OCI-LY1 (cell line): ENCODE measurements at regions not wholly inside any gene's neighbourhood (a gene's known extent, or its start where the extent isn't known, plus 50 kb on each side); places are given as distances from the start of the nearest gene placed in this dataset.

ENCODE experiments used
- H2AFZ ChIP-seq: fragments of 200-600 bp; sonication (generic), shearing (Covaris generic); 2 replicates; pipeline ENCODE4 v1.6.0; 2014; ENCODE audit warnings: antibody characterized with exemption, mild to moderate bottlenecking, low read length
- H3F3A ChIP-seq: fragments of 200-600 bp; sonication (generic), shearing (Covaris generic); 2 replicates; pipeline ENCODE4 v1.6.0; 2014; ENCODE audit warnings: mild to moderate bottlenecking, antibody characterized with exemption, low read length, moderate library complexity; ENCODE audit not compliant: insufficient read depth
- H3K27ac ChIP-seq: fragments of 200-600 bp; sonication (generic); 2 replicates; pipeline ENCODE4 v1.5.1; 2014; ENCODE audit warnings: low read length, mixed run types, mild to moderate bottlenecking, low read depth; ENCODE audit not compliant: poor library complexity, severe bottlenecking
- H3K27me3 ChIP-seq: fragments of 200-600 bp; sonication (generic); 2 replicates; pipeline ENCODE4 v1.6.0; 2014; ENCODE audit warnings: antibody characterized with exemption, mild to moderate bottlenecking, low read length, moderate library complexity; ENCODE audit not compliant: insufficient read depth
- H3K36me3 ChIP-seq: fragments of 200-600 bp; sonication (generic); 2 replicates; pipeline ENCODE4 v1.6.1; 2014; ENCODE audit warnings: mild to moderate bottlenecking, antibody characterized with exemption, low read length, moderate library complexity, mixed read lengths; ENCODE audit not compliant: insufficient read depth
- H3K4me1 ChIP-seq: fragments of 200-600 bp; sonication (generic); 2 replicates; pipeline ENCODE4 v1.5.1; 2014; ENCODE audit warnings: mild to moderate bottlenecking, low read length, moderate library complexity; ENCODE audit not compliant: insufficient read depth, severe bottlenecking
- H3K4me2 ChIP-seq: fragments of 200-600 bp; sonication (generic), shearing (Covaris generic); 2 replicates; pipeline ENCODE4 v1.6.1; 2014; ENCODE audit warnings: low read length
- H3K4me3 ChIP-seq: fragments of 200-600 bp; sonication (generic); 2 replicates; pipeline ENCODE4 v1.5.1; 2014; ENCODE audit warnings: low read length, low read depth, mild to moderate bottlenecking, mixed read lengths; ENCODE audit not compliant: poor library complexity, severe bottlenecking
- H3K79me2 ChIP-seq: fragments of 200-600 bp; shearing (Covaris generic); 2 replicates; pipeline ENCODE4 v1.6.1; 2016; ENCODE audit warnings: mixed run types, low read length, mixed read lengths; ENCODE audit not compliant: insufficient read depth
- H3K9ac ChIP-seq: fragments of 200-600 bp; sonication (generic), shearing (Covaris generic); 2 replicates; pipeline ENCODE4 v1.6.1; 2014; ENCODE audit warnings: mild to moderate bottlenecking, low read length, mixed read lengths
- H3K9me2 ChIP-seq: fragments of 200-600 bp; sonication (generic), shearing (Covaris generic); 2 replicates; pipeline ENCODE4 v1.6.1; 2014; ENCODE audit warnings: low read depth, mild to moderate bottlenecking, low read length, mixed read lengths
- H3K9me3 ChIP-seq: fragments of 200-600 bp; shearing (Covaris generic); 2 replicates; pipeline ENCODE4 v1.6.1; 2014; ENCODE audit warnings: low read length, mixed read lengths
- H4K20me1 ChIP-seq: fragments of 200-600 bp; sonication (generic), shearing (Covaris generic); 2 replicates; pipeline ENCODE4 v1.6.0; 2016; ENCODE audit warnings: mild to moderate bottlenecking, low read length; ENCODE audit not compliant: insufficient read depth
- CTCF ChIP-seq: fragments of 200-600 bp; sonication (generic), shearing (Covaris generic); IDR thresholded peaks from 2 replicates; pipeline ENCODE4 v1.5.1; 2017; ENCODE audit warnings: mild to moderate bottlenecking, antibody characterized with exemption, low read length, moderate library complexity, mixed read lengths
- EZH2 ChIP-seq: fragments of 200-600 bp; sonication (generic), shearing (Covaris generic); IDR thresholded peaks from 2 replicates; pipeline ENCODE4 v1.8.0; 2017; ENCODE audit warnings: borderline replicate concordance, mixed run types, mild to moderate bottlenecking, antibody characterized with exemption, low read length, moderate library complexity, mixed read lengths

GRCh38 chr4:12137575-12137974 is 708.9 kb upstream of the HS3ST1 start:
- H3K36me3 ChIP-seq: no peaks in the 10 kb centered on the region
- H3K4me1 ChIP-seq: no peaks in the 10 kb centered on the region
- H3K9ac ChIP-seq: no peak overlapping the region
- no peaks in the 10 kb centered on the region for H3K9me2 ChIP-seq
- no peaks in the 10 kb centered on the region for H3F3A ChIP-seq
- TF ChIP-seq EZH2 (no peak), CTCF (no peak)
- H3K4me3 ChIP-seq: no peak overlapping the region
- no peak overlapping the region for H2AFZ ChIP-seq
- no peaks in the 10 kb centered on the region for H3K79me2 ChIP-seq
- no peaks in the 10 kb centered on the region for H3K9me3 ChIP-seq
- H4K20me1 ChIP-seq: no peaks in the 10 kb centered on the region
- no peak overlapping the region for H3K4me2 ChIP-seq
- no peak overlapping the region for H3K27ac ChIP-seq
- no peaks in the 10 kb centered on the region for H3K27me3 ChIP-seq

DNA sequence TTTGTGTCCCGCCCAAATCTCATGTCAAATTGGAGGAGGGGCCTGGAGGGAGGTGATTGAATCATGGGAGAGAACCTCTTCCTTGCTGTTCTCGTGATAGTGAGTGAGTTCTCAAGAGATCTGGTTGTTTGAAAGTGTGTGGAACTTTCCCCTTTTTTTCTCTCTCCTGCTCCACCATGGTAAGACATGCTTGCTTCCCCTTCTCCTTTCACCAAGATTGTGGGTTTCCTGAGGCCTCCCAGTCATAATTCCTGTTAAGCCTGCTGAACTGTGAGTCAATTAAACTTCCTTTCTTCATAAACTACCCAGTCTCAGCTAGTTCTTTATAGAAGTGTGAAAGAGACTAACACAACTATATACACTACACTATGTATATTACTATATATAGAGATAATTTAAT is 697.8 kb upstream of the HS3ST1 start:
- Histone ChIP-seq H3K4me3 (no peak overlapping the region), H3K9ac (no peak overlapping the region), H3K36me3 (no peaks in the 10 kb centered on the region), H3K27ac (no peak overlapping the region), H3K9me3 (no peaks in the 10 kb centered on the region), H3F3A (no peaks in the 10 kb centered on the region), H3K79me2 (no peaks in the 10 kb centered on the region), H2AFZ (no peak overlapping the region), H3K27me3 (no peaks in the 10 kb centered on the region), H3K4me2 (no peak overlapping the region), H3K4me1 (no peaks in the 10 kb centered on the region), H3K9me2 (no peaks in the 10 kb centered on the region), H4K20me1 (no peaks in the 10 kb centered on the region)
- no peak for TF ChIP-seq EZH2

DNA sequence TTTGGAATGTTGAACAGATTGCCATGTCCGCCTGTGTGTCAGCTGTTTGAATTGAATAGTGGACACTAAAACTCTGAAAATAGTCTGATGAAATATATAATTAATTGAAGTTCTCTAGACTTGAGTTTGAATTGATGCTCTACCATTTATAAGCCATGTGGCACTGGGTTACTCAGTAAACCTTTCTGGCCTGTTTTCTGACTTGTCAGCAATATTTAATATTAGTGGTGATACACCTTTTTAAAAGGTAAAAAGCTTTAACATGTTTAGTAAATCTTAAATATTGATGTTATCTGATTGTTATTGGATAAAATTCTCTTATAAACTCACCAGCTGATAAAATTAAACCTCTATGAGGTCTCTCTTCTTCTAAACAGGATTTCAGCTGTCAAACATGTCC is 695.4 kb upstream of the HS3ST1 start:
- H3K79me2 ChIP-seq: no peaks in the 10 kb centered on the region
- H3K4me2 ChIP-seq: no peak overlapping the region
- H3K4me1 ChIP-seq: no peaks in the 10 kb centered on the region
- H3F3A ChIP-seq: no peaks in the 10 kb centered on the region
- no peaks in the 10 kb centered on the region for H4K20me1 ChIP-seq
- H3K9me2 ChIP-seq: no peaks in the 10 kb centered on the region
- TF ChIP-seq EZH2 (no peak), CTCF (no peak)
- no peak overlapping the region for H3K27ac ChIP-seq
- H3K4me3 ChIP-seq: no peak overlapping the region
- H2AFZ ChIP-seq: no peak overlapping the region
- H3K36me3 ChIP-seq: no peaks in the 10 kb centered on the region
- no peak overlapping the region for H3K9ac ChIP-seq
- no peaks in the 10 kb centered on the region for H3K27me3 ChIP-seq
- H3K9me3 ChIP-seq: no peaks in the 10 kb centered on the region

DNA sequence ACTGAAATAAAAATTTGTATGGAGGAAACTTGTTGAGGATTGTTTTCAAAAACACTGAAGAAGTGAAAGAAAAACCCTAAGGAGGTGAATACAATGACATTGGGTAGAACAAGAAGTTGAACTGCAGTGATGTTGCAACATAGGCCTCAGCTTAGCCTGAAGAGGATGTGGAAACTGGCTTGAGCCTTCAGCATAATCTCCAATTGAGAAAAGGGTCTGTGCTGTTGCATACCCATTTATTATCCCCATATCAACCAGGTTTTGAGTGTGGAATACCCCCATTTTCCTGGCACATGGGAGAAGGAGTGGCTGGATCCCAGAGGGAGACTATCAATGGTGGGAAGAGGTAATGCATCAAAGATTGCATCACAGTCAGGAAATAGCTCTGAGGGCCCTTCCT is 695.0 kb upstream of the HS3ST1 start:
- Histone ChIP-seq H3K4me3 (no peak overlapping the region), H3K79me2 (no peaks in the 10 kb centered on the region), H3K9me3 (no peaks in the 10 kb centered on the region), H2AFZ (no peak overlapping the region), H3K36me3 (no peaks in the 10 kb centered on the region), H3F3A (no peaks in the 10 kb centered on the region), H3K9me2 (no peaks in the 10 kb centered on the region), H3K4me1 (no peaks in the 10 kb centered on the region), H3K4me2 (no peak overlapping the region), H3K27ac (no peak overlapping the region), H3K27me3 (no peaks in the 10 kb centered on the region), H3K9ac (no peak overlapping the region), H4K20me1 (no peaks in the 10 kb centered on the region)
- TF ChIP-seq CTCF (no peak), EZH2 (no peak)
